Testis (tissue), 2 donors: ENCODE measurements at regions not wholly inside any gene's neighbourhood (a gene's known extent, or its start where the extent isn't known, plus 50 kb on each side); places are given as distances from the start of the nearest gene placed in this dataset.

Experiments used
- DNase-seq: peaks from one replicate; pipeline ENCODE4 v3.0.0-alpha.2; 2019
- H3K27ac ChIP-seq, 2 donors: fragments of 200-600 bp; sonication (generic); one replicate each; pipeline ENCODE4 v1.5.1; 2019
- H3K27me3 ChIP-seq: fragments of 200-600 bp; sonication (generic); one replicate; pipeline ENCODE4 v1.5.1; 2019
- H3K36me3 ChIP-seq: fragments of 200-600 bp; sonication (generic); one replicate; pipeline ENCODE4 v1.5.1; 2017; ENCODE audit warnings: low read depth; ENCODE audit errors: missing control alignments
- H3K4me1 ChIP-seq: fragments of 200-600 bp; sonication (generic); one replicate; pipeline ENCODE4 v1.5.1; 2019
- H3K4me3 ChIP-seq, 2 donors: fragments of 200-600 bp; sonication (generic); one replicate each; pipeline ENCODE4 v1.5.1; 2017 to 2019
- H3K9me3 ChIP-seq: fragments of 200-600 bp; sonication (generic); one replicate; pipeline ENCODE4 v1.5.1; 2017
- POLR2A ChIP-seq: fragments of 450-650 bp; IDR thresholded peaks from one replicate; pipeline ENCODE4 v1.6.1; 2017; ENCODE audit warnings: antibody characterized with exemption, mild to moderate bottlenecking, moderate library complexity
- WGBS, 2 donors: methylation state at CpG; one replicate each; pipeline ENCODE4 v1.1.5; 2018; 5-methylcytosine and 5-hydroxymethylcytosine counted together
- intact Hi-C: fragments of 100-400 bp; cut with DNase I; formaldehyde crosslinking; loops from one replicate; pipeline ENCODE4 v1.15.1; 2023; ENCODE audit warnings: low total_unique reads
- TF ChIP-seq, protein P1 (sequence below), 3 experiments: fragments of 450-650 bp in 2 of 3; fragments of 200-600 bp in 1 of 3; sonication (generic) in 1 of 3; IDR thresholded peaks; one replicate each; pipeline ENCODE4 v1.5.1; 2016 to 2019; ENCODE audit warnings: antibody characterized with exemption in 3 of 3, mild to moderate bottlenecking in 2 of 3, moderate library complexity in 1 of 3

DNA sequence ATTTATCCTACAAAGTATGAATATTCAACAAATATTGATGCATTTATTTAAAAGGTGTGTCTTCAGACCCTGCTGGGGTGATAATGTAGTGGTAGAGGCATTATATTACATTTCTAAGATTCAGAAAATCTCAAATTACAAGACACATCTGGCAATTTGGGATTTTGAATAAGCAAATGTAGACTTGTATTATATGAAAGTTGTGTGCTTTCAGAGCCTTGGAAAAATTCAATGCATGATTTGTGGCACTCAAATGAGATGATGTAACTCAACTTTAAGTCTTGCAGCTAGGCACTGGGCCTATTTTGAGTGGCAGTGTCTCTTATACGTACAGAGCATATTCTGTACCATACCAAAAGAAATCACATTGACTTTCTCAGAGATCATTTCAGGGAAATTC lies 214.4 kb downstream of the ETS1 start:
- Histone ChIP-seq H3K27me3 (no peaks in the 10 kb centered on the region), H3K4me1 (no peaks in the 10 kb centered on the region), H3K27ac (no peak overlapping the region), H3K9me3 (no peaks in the 10 kb centered on the region), H3K36me3 (no peaks in the 10 kb centered on the region), H3K4me3 (no peak overlapping the region)
- DNase-seq: no peak
- 76 to 90% methylated on average over 1 of the region's 1 CpG for WGBS, 2 donors
- intact Hi-C loops: no loop called here
- TF ChIP-seq POLR2A: no peak
- TF ChIP-seq, protein P1, sequence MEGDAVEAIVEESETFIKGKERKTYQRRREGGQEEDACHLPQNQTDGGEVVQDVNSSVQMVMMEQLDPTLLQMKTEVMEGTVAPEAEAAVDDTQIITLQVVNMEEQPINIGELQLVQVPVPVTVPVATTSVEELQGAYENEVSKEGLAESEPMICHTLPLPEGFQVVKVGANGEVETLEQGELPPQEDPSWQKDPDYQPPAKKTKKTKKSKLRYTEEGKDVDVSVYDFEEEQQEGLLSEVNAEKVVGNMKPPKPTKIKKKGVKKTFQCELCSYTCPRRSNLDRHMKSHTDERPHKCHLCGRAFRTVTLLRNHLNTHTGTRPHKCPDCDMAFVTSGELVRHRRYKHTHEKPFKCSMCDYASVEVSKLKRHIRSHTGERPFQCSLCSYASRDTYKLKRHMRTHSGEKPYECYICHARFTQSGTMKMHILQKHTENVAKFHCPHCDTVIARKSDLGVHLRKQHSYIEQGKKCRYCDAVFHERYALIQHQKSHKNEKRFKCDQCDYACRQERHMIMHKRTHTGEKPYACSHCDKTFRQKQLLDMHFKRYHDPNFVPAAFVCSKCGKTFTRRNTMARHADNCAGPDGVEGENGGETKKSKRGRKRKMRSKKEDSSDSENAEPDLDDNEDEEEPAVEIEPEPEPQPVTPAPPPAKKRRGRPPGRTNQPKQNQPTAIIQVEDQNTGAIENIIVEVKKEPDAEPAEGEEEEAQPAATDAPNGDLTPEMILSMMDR (IDR thresholded peaks at IDR 0.05): no peak

DNA sequence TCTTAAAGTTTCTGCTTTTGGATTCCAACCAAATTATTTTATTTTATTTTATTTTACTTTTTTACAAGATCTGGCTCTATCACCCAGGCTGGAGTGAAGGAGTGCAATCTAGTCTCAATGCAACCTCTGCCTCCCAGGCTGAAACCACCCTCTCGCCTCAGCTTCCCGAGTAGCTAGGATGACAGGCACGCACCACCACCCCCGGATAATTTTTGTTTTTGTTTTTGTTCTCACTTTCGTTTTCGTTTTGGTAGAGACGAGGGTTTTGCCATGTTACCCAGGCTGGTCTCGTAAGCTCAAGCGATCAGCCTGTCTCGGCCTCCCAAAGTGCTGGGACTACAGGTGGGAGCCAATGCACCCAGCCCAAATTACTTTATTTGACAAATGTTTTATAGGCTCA lies 219.8 kb downstream of the ETS1 start:
- H3K4me1 ChIP-seq: no peaks in the 10 kb centered on the region
- no peak for DNase-seq
- no peak overlapping the region for H3K4me3 ChIP-seq
- 81 to 84% methylated on average over 10 of the region's 10 CpGs for WGBS, 2 donors
- H3K36me3 ChIP-seq: no peaks in the 10 kb centered on the region
- intact Hi-C loops: no loop called here
- no peaks in the 10 kb centered on the region for H3K9me3 ChIP-seq
- H3K27ac ChIP-seq: no peak overlapping the region
- TF ChIP-seq, protein P1 (IDR thresholded peaks at IDR 0.05): no peak
- no peak for TF ChIP-seq POLR2A
- no peaks in the 10 kb centered on the region for H3K27me3 ChIP-seq

DNA sequence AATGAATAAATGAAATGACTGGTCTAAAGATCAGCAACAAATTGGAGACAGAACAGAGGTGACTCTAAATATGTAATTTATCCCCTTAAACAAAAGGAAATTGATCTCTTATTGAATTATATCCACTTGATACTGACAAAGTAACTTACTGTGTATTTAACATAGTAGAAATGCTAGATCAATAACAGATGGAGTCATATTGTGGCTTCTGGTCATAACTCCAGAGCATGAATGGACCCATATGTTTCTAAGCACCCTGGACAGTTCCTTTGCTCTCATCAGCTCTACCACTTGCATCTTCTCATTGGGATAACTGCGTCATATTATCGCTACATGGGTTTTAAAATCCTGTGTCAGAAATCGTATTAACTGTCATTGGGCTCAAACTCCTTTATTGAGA lies 222.3 kb downstream of the ETS1 start:
- Histone ChIP-seq H3K9me3 (no peaks in the 10 kb centered on the region), H3K27me3 (no peaks in the 10 kb centered on the region), H3K36me3 (no peaks in the 10 kb centered on the region), H3K27ac (no peak overlapping the region), H3K4me3 (no peak overlapping the region), H3K4me1 (no peaks in the 10 kb centered on the region)
- 31 to 33% methylated on average over 3 of the region's 3 CpGs for WGBS, 2 donors
- DNase-seq: no peak
- intact Hi-C loops: no loop called here
- TF ChIP-seq, protein P1 (IDR thresholded peaks at IDR 0.05): no peak
- TF ChIP-seq POLR2A: no peak

DNA sequence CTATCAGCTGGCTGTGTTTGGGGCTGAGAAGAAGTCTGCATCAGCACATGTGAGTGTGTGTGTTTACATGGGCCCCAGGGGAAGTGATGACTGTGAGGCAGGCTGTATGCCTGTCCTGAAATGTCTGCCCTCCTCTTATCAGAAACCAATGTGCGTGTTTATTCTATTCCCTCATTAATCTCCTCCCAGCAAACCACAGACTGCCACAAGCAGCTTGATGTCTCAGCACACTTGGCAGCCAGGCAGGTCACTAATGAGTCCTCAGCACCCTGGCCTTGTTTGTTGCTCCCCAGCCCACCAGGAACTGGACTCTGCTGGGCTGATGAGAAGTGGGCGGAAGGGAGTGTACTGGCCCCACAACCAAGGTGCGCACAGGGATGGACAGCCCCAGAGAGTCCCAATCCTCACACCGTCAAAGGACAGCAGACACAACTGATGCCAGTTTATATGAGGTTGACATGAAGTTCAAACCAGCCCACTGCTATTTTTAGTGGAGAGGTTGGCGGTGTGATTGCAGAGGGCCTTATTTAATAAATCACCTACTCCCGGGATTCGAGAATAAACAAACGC lies 225.8 kb downstream of the ETS1 start:
- H3K4me1 ChIP-seq: no peaks in the 10 kb centered on the region
- no peak overlapping the region for H3K4me3 ChIP-seq
- H3K9me3 ChIP-seq: no peaks in the 10 kb centered on the region
- TF ChIP-seq POLR2A: no peak
- TF ChIP-seq, protein P1 (IDR thresholded peaks at IDR 0.05): no peak
- 74 to 79% methylated on average over 8 of the region's 8 CpGs for WGBS, 2 donors
- H3K27me3 ChIP-seq: no peaks in the 10 kb centered on the region
- DNase-seq: no peak
- H3K27ac ChIP-seq: no peak overlapping the region
- no peaks in the 10 kb centered on the region for H3K36me3 ChIP-seq
- intact Hi-C loops: no loop called here

DNA sequence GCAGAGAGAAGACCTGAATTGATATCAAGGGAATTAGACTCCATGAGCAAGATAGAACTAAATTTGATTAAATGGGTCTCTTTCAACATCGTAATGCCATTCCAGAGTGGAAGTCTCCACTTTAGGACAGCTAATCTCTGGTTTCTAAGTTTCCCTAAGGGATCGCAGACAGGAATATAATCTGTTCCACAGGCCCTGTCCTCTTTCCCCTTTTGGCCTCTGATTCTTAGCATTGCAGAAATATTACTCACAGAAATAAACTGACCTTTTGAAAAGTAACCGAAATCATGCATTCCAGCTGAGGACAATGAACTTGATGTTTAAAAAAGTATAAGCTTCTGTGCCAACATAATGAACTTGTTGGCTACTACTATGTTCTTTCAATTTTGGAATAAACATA lies 227.8 kb downstream of the ETS1 start:
- H3K9me3 ChIP-seq: no peaks in the 10 kb centered on the region
- no peak overlapping the region for H3K27ac ChIP-seq
- no peak for TF ChIP-seq POLR2A
- TF ChIP-seq, protein P1 (IDR thresholded peaks at IDR 0.05): no peak
- intact Hi-C loops: no loop called here
- no peak for DNase-seq
- no peaks in the 10 kb centered on the region for H3K4me1 ChIP-seq
- H3K27me3 ChIP-seq: no peaks in the 10 kb centered on the region
- H3K4me3 ChIP-seq: no peak overlapping the region
- H3K36me3 ChIP-seq: no peaks in the 10 kb centered on the region
- WGBS, 2 donors: 47 to 79% methylated on average over 3 of the region's 3 CpGs
